GM03348 (cell line): ENCODE measurements at regions not wholly inside any gene's neighbourhood (a gene's known extent, or its start where the extent isn't known, plus 50 kb on each side); places are given as distances from the start of the nearest gene placed in this dataset.

ENCODE experiments used
- DNase-seq: peaks from one replicate; pipeline ENCODE4 v3.0.0; 2012; ENCODE audit warnings: low spot score

GRCh38 chrX:104306180-104306579 lies 51.4 kb upstream of the ESX1 start:
- DNase-seq: no peak
